ENCODE measurements at regions not wholly inside any gene's neighbourhood (a gene's known extent, or its start where the extent isn't known, plus 50 kb on each side); places are given as distances from the start of the nearest gene placed in this dataset.

DNA sequence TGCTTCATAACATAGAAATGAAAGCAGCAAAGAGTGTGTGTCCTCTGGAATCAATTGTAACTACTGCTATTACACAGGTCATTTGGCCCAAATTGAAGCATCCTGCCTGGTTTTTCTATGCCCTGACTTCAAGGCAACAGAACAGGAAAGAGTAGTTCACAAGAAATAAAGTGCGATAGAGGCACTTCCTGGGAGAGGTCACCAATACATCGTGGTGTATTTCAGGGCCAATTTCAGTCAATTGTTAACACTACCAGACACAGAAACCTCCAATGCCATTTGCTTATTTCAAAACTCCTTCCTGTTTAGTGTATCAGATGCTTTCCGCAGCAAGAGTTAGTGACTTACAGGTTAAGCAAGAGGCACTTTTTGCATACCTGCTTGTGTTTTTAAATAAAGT, 292.1 kb downstream of the ETAA1 start:
- TF ChIP-seq POLR2A (IDR thresholded peaks at IDR 0.05; ENCODE audit: borderline replicate concordance, extremely low read depth, insufficient read depth, insufficient read length) (no peak), SRF (IDR thresholded peaks at IDR 0.05; ENCODE audit: low read depth) (no peak), ZFX (IDR thresholded peaks at IDR 0.05) (no peak), YY1 (IDR thresholded peaks at IDR 0.05; ENCODE audit: extremely low read depth, insufficient replicate concordance, low read depth, low read length) (no peak), POLR2AphosphoS5 (IDR thresholded peaks at IDR 0.05; ENCODE audit: low read depth, low read length) (no peak), EZH2 (IDR thresholded peaks at IDR 0.05) (no peak)
- TF ChIP-seq, protein P1, sequence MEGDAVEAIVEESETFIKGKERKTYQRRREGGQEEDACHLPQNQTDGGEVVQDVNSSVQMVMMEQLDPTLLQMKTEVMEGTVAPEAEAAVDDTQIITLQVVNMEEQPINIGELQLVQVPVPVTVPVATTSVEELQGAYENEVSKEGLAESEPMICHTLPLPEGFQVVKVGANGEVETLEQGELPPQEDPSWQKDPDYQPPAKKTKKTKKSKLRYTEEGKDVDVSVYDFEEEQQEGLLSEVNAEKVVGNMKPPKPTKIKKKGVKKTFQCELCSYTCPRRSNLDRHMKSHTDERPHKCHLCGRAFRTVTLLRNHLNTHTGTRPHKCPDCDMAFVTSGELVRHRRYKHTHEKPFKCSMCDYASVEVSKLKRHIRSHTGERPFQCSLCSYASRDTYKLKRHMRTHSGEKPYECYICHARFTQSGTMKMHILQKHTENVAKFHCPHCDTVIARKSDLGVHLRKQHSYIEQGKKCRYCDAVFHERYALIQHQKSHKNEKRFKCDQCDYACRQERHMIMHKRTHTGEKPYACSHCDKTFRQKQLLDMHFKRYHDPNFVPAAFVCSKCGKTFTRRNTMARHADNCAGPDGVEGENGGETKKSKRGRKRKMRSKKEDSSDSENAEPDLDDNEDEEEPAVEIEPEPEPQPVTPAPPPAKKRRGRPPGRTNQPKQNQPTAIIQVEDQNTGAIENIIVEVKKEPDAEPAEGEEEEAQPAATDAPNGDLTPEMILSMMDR (IDR thresholded peaks at IDR 0.05 in 2 of 3, conservative IDR thresholded peaks at IDR 0.05 in 1 of 3; ENCODE audit: borderline replicate concordance in 1 of 3, insufficient read depth in 1 of 3, low read depth in 2 of 3, low read length in 2 of 3) = no peak

Measured in HCT116 (cell line).